ENCODE measurements at regions not wholly inside any gene's neighbourhood (a gene's known extent, or its start where the extent isn't known, plus 50 kb on each side); places are given as distances from the start of the nearest gene placed in this dataset.

- H3K36me3 ChIP-seq: no peaks in the 10 kb centered on the region
- 50 to 83% methylated on average over 1 of the region's 1 CpG for WGBS, 2 donors (ENCODE audit: low coverage in 1 of 2)
- H3K4me1 ChIP-seq: no peaks in the 10 kb centered on the region
- H3K4me3 ChIP-seq: no peak overlapping the region
- no peak overlapping the region for H3K27ac ChIP-seq
- DNase-seq: no peak
- intact Hi-C loops (cut with DNase I; ENCODE audit: low total_unique reads): no loop called here
- TF ChIP-seq EP300 (IDR thresholded peaks at IDR 0.05; ENCODE audit: low read depth) (no peak), POLR2AphosphoS5 (IDR thresholded peaks at IDR 0.05) (no peak), POLR2A (IDR thresholded peaks at IDR 0.05) (no peak)
- TF ChIP-seq, protein P1, sequence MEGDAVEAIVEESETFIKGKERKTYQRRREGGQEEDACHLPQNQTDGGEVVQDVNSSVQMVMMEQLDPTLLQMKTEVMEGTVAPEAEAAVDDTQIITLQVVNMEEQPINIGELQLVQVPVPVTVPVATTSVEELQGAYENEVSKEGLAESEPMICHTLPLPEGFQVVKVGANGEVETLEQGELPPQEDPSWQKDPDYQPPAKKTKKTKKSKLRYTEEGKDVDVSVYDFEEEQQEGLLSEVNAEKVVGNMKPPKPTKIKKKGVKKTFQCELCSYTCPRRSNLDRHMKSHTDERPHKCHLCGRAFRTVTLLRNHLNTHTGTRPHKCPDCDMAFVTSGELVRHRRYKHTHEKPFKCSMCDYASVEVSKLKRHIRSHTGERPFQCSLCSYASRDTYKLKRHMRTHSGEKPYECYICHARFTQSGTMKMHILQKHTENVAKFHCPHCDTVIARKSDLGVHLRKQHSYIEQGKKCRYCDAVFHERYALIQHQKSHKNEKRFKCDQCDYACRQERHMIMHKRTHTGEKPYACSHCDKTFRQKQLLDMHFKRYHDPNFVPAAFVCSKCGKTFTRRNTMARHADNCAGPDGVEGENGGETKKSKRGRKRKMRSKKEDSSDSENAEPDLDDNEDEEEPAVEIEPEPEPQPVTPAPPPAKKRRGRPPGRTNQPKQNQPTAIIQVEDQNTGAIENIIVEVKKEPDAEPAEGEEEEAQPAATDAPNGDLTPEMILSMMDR (IDR thresholded peaks at IDR 0.05): no peak
- in situ Hi-C loops (cut with MboI; ENCODE audit: low pct_ligation_motif_present in 1 of 4, low pct_unique_long_range_greater_than_20kb in 1 of 4, low sequenced_read_pairs in 3 of 4): no loop called here
- H3K9me3 ChIP-seq: no peaks in the 10 kb centered on the region
- H3K27me3 ChIP-seq: no peaks in the 10 kb centered on the region
Measured at GRCh38 chr2:123500346-123500745, 524.7 kb upstream of the CNTNAP5 start.

DNA sequence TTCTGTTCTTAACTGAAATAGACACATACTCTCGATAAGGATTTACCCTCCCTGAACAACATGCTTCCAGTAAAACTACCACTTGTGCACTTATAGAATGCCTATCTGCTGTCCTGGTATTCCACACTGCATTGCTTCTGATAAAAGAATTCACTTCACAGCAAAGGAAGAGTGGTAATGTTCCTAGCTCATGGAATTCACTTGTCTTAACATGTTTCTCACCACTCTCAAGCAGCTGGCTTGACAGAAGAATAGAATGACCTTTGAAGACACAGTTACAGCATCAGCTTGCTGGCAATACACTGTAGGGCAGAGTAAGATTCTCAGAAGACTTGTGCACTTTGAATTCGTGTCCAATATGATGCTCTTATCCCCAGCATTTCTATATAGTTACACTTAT, 524.1 kb upstream of the CNTNAP5 start:
- no peak overlapping the region for H3K4me3 ChIP-seq
- no peaks in the 10 kb centered on the region for H3K9me3 ChIP-seq
- H3K36me3 ChIP-seq: no peaks in the 10 kb centered on the region
- no peak overlapping the region for H3K27ac ChIP-seq
- H3K27me3 ChIP-seq: no peaks in the 10 kb centered on the region
- in situ Hi-C loops (cut with MboI; ENCODE audit: low pct_ligation_motif_present in 1 of 4, low pct_unique_long_range_greater_than_20kb in 1 of 4, low sequenced_read_pairs in 3 of 4): no loop called here
- 66 to 75% methylated on average over 2 of the region's 2 CpGs for WGBS, 2 donors (ENCODE audit: low coverage in 1 of 2)
- DNase-seq: no peak
- TF ChIP-seq POLR2A (IDR thresholded peaks at IDR 0.05) (no peak), EP300 (IDR thresholded peaks at IDR 0.05; ENCODE audit: low read depth) (no peak), POLR2AphosphoS5 (IDR thresholded peaks at IDR 0.05) (no peak)
- TF ChIP-seq, protein P1 (IDR thresholded peaks at IDR 0.05): no peak
- intact Hi-C loops (cut with DNase I; ENCODE audit: low total_unique reads): no loop called here
- no peaks in the 10 kb centered on the region for H3K4me1 ChIP-seq

DNA sequence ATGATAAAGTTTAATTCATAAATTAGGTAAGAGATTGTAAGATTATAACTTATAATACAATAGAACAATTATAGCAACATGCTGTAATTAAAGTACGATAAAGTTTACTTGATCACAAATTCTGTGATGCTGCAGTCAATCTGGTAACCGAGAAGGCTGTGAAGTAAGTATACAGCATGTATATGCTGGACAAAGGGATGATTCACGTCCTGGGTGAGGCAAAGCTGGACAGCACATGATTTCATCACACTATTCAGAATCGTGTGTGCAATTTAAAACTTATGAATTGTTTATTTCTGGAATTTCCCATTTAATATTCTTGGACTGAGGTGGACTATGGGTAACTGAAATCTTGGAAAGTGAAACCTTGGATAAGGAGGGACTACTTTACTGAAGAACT, 522.2 kb upstream of the CNTNAP5 start:
- in situ Hi-C loops (cut with MboI; ENCODE audit: low pct_ligation_motif_present in 1 of 4, low pct_unique_long_range_greater_than_20kb in 1 of 4, low sequenced_read_pairs in 3 of 4): no loop called here
- Histone ChIP-seq H3K36me3 (no peaks in the 10 kb centered on the region), H3K4me1 (no peaks in the 10 kb centered on the region), H3K27ac (no peak overlapping the region), H3K9me3 (no peaks in the 10 kb centered on the region), H3K4me3 (no peak overlapping the region), H3K27me3 (no peaks in the 10 kb centered on the region)
- DNase-seq: no peak
- 50 to 51% methylated on average over 4 of the region's 4 CpGs for WGBS, 2 donors (ENCODE audit: low coverage in 1 of 2)
- TF ChIP-seq POLR2AphosphoS5 (IDR thresholded peaks at IDR 0.05): no peak
- TF ChIP-seq EP300 (IDR thresholded peaks at IDR 0.05; ENCODE audit: low read depth): no peak
- TF ChIP-seq, protein P1 (IDR thresholded peaks at IDR 0.05): no peak
- TF ChIP-seq POLR2A (IDR thresholded peaks at IDR 0.05): no peak
- intact Hi-C loops (cut with DNase I; ENCODE audit: low total_unique reads): no loop called here

DNA sequence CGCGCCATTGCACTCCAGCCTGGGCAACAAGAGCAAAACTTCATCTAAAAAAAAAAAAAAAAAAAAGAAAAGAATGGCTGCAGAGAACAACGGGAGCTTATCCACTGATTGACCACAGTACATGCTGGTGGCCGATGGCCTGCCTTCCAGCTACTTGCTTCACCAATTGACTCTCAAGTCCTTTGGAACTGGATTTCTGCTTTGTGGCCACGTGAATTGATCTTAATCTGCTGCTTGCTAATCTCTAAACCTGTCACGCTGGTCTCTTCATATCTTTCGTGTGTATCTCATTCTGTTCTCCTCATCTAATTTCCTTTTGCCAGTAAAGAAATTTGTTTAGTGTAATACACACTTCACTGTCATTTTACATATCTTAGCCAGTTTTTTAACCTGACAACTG, 512.5 kb upstream of the CNTNAP5 start:
- intact Hi-C loops (cut with DNase I; ENCODE audit: low total_unique reads): no loop called here

GRCh38 chr2:123513351-123513750, 511.7 kb upstream of the CNTNAP5 start:
- 0 to 20% methylated on average over 1 of the region's 1 CpG for WGBS, 2 donors (ENCODE audit: low coverage in 1 of 2)

More for the DNA sequence above, 512.5 kb upstream of the CNTNAP5 start:
- H3K27ac ChIP-seq: no peak overlapping the region
- 66 to 85% methylated on average over 4 to 7 of the region's 7 CpGs for WGBS, 2 donors (ENCODE audit: low coverage in 1 of 2)
- H3K4me1 ChIP-seq: no peaks in the 10 kb centered on the region
- in situ Hi-C loops (cut with MboI; ENCODE audit: low pct_ligation_motif_present in 1 of 4, low pct_unique_long_range_greater_than_20kb in 1 of 4, low sequenced_read_pairs in 3 of 4): no loop called here
- H3K36me3 ChIP-seq: no peaks in the 10 kb centered on the region
- no peaks in the 10 kb centered on the region for H3K27me3 ChIP-seq
- H3K9me3 ChIP-seq: no peaks in the 10 kb centered on the region
- no peak for DNase-seq
- no peak overlapping the region for H3K4me3 ChIP-seq
- no peak for TF ChIP-seq POLR2AphosphoS5 (IDR thresholded peaks at IDR 0.05)
- TF ChIP-seq POLR2A (IDR thresholded peaks at IDR 0.05): no peak

More at GRCh38 chr2:123513351-123513750, 511.7 kb upstream of the CNTNAP5 start:
- TF ChIP-seq, protein P1 (IDR thresholded peaks at IDR 0.05): no peak
- TF ChIP-seq POLR2AphosphoS5 (IDR thresholded peaks at IDR 0.05) (no peak), POLR2A (IDR thresholded peaks at IDR 0.05) (no peak), EP300 (IDR thresholded peaks at IDR 0.05; ENCODE audit: low read depth) (no peak)
- intact Hi-C loops (cut with DNase I; ENCODE audit: low total_unique reads) (no loop called here), in situ Hi-C loops (cut with MboI; ENCODE audit: low pct_ligation_motif_present in 1 of 4, low pct_unique_long_range_greater_than_20kb in 1 of 4, low sequenced_read_pairs in 3 of 4) (no loop called here)
- DNase-seq: no peak
- H3K4me1 ChIP-seq: no peaks in the 10 kb centered on the region
- H3K27ac ChIP-seq: no peak overlapping the region
- no peak overlapping the region for H3K4me3 ChIP-seq
- H3K36me3 ChIP-seq: no peaks in the 10 kb centered on the region
- H3K27me3 ChIP-seq: no peaks in the 10 kb centered on the region
- no peaks in the 10 kb centered on the region for H3K9me3 ChIP-seq
